Body of pancreas (tissue), 4 donors: ENCODE measurements at regions not wholly inside any gene's neighbourhood (a gene's known extent, or its start where the extent isn't known, plus 50 kb on each side); places are given as distances from the start of the nearest gene placed in this dataset.

Source experiments
- POLR2A ChIP-seq, 3 donors: fragments of 450-650 bp; IDR thresholded peaks; one replicate each; pipeline ENCODE4 v1.6.1; 2016; ENCODE audit warnings: antibody characterized with exemption in 3 of 3, mild to moderate bottlenecking in 2 of 3
- TF ChIP-seq, protein P1 (sequence below), 7 experiments: fragments of 450-650 bp in 4 of 7; fragments of 200-600 bp in 3 of 7; sonication (generic) in 3 of 7; IDR thresholded peaks; one replicate each; pipeline ENCODE4 v1.5.1; 2016 to 2019; ENCODE audit warnings: antibody characterized with exemption in 7 of 7

GRCh38 chr3:132183811-132184210, 133.4 kb upstream of the ACP3 start:
- TF ChIP-seq, protein P1, sequence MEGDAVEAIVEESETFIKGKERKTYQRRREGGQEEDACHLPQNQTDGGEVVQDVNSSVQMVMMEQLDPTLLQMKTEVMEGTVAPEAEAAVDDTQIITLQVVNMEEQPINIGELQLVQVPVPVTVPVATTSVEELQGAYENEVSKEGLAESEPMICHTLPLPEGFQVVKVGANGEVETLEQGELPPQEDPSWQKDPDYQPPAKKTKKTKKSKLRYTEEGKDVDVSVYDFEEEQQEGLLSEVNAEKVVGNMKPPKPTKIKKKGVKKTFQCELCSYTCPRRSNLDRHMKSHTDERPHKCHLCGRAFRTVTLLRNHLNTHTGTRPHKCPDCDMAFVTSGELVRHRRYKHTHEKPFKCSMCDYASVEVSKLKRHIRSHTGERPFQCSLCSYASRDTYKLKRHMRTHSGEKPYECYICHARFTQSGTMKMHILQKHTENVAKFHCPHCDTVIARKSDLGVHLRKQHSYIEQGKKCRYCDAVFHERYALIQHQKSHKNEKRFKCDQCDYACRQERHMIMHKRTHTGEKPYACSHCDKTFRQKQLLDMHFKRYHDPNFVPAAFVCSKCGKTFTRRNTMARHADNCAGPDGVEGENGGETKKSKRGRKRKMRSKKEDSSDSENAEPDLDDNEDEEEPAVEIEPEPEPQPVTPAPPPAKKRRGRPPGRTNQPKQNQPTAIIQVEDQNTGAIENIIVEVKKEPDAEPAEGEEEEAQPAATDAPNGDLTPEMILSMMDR (IDR thresholded peaks at IDR 0.05) = no peak
- no peak for TF ChIP-seq POLR2A (IDR thresholded peaks at IDR 0.05)
